HCT116 (cell line): ENCODE measurements at regions not wholly inside any gene's neighbourhood (a gene's known extent, or its start where the extent isn't known, plus 50 kb on each side); places are given as distances from the start of the nearest gene placed in this dataset.

Experiments used
- ATAC-seq: fragments of 200-7000 bp; cut with Tn5 transposase; 2 replicates; pipeline ENCODE4 v1.9.1; 2020; ENCODE audit warnings: mild to moderate bottlenecking, moderate library complexity
- BruUV-seq: library from RNA; stranded (reverse); fragments of 400-500 nt; replicated peaks from 2 replicates; lab custom pipeline; 2021; lab: Mats Ljungman, UMichigan
- CTCF ChIA-PET: fragments of 300-600 bp; sonication (Branson Sonifier 250); formaldehyde crosslinking; loops from one replicate; lab custom pipeline; 2021; ENCODE audit warnings: antibody characterized with exemption; lab: Charles Lee
- POLR2A ChIA-PET: fragments of 300-600, 350-600 bp; sonication (Branson Sonifier 250); formaldehyde crosslinking; loops from one replicate; lab custom pipeline; 2021; ENCODE audit warnings: antibody characterized with exemption; lab: Charles Lee
- RAD21 ChIA-PET, 2 experiments: fragments of 300-600 bp; sonication (Branson Sonifier 250); formaldehyde crosslinking; loops; one replicate each; lab custom pipeline; 2023; ENCODE audit warnings: low total read pairs in 2 of 2; ENCODE audit not compliant: uncharacterized antibody in 2 of 2, unreplicated experiment in 2 of 2, low non-redundant PET in 1 of 2; lab: Charles Lee
- DNase-seq: peaks from one replicate; pipeline ENCODE4 v3.0.0-alpha.2; 2010; ENCODE audit warnings: low read depth, low spot score
- H2AFZ ChIP-seq: fragments of 200-600 bp; shearing (Covaris generic), sonication (generic); 2 replicates; pipeline ENCODE4 v1.6.1; 2017; ENCODE audit warnings: low read depth, mixed run types, mixed read lengths, antibody characterized with exemption, low read length; ENCODE audit not compliant: poor library complexity, severe bottlenecking
- H3K27ac ChIP-seq: 2 replicates; pipeline ENCODE4 v1.5.1; 2012; ENCODE audit warnings: low read depth, low read length
- H3K27me3 ChIP-seq: fragments of 200-600 bp; sonication (generic); 2 replicates; pipeline ENCODE4 v1.6.1; 2016; ENCODE audit warnings: mixed run types, low read length, mixed read lengths; ENCODE audit not compliant: insufficient read depth
- H3K36me3 ChIP-seq, 2 experiments: fragments of 200-500 bp in 1 of 2; fragments of 200-600 bp in 1 of 2; sonication (Bioruptor generic) in 1 of 2; sonication (generic) in 1 of 2; 2 replicates each; pipeline versions ENCODE4 v1.5.1 to v1.6.1; 2014 to 2016; ENCODE audit warnings: low read length in 2 of 2, inconsistent platforms in 1 of 2, mixed read lengths in 1 of 2, mixed run types in 1 of 2; ENCODE audit not compliant: insufficient read depth in 2 of 2, control insufficient read depth in 1 of 2
- H3K4me1 ChIP-seq, 2 experiments: fragments of 200-600 bp in 1 of 2; sonication (generic) in 1 of 2; 2 replicates each; pipeline versions ENCODE4 v1.5.1 to v1.6.1; 2012 to 2017; ENCODE audit warnings: low read length in 2 of 2, inconsistent platforms in 1 of 2, mild to moderate bottlenecking in 1 of 2, mixed read lengths in 1 of 2, mixed run types in 1 of 2, moderate library complexity in 1 of 2; ENCODE audit not compliant: insufficient read depth in 2 of 2, control insufficient read depth in 1 of 2
- H3K4me2 ChIP-seq: fragments of 200-600 bp; sonication (generic); 2 replicates; pipeline ENCODE4 v1.6.1; 2017; ENCODE audit warnings: mixed run types, low read length, mixed read lengths
- H3K4me3 ChIP-seq, 2 experiments: fragments of 200-600 bp in 1 of 2; sonication (generic) in 1 of 2; replicated peaks in 1 of 2; 2 replicates each; pipeline ENCODE4 v1.5.1; 2011 to 2016; ENCODE audit warnings: low read length in 2 of 2, control low read depth in 1 of 2, low read depth in 1 of 2, mild to moderate bottlenecking in 1 of 2, mixed read lengths in 1 of 2, mixed run types in 1 of 2
- H3K79me2 ChIP-seq: fragments of 200-600 bp; sonication (generic); 2 replicates; pipeline ENCODE4 v1.6.1; 2017; ENCODE audit warnings: mild to moderate bottlenecking, mixed run types, low read length, moderate library complexity, mixed read lengths; ENCODE audit not compliant: insufficient read depth
- H3K9ac ChIP-seq: fragments of 200-600 bp; sonication (generic); 2 replicates; pipeline ENCODE4 v1.6.1; 2016; ENCODE audit warnings: low read length, mixed read lengths
- H3K9me2 ChIP-seq: fragments of 200-600 bp; sonication (generic), shearing (Covaris generic); 2 replicates; pipeline ENCODE4 v1.6.1; 2017; ENCODE audit warnings: mixed run types, mild to moderate bottlenecking, moderate library complexity; ENCODE audit not compliant: insufficient read depth
- H3K9me3 ChIP-seq, 2 experiments: fragments of 200-500 bp in 1 of 2; fragments of 200-600 bp in 1 of 2; sonication (Bioruptor generic) in 1 of 2; sonication (generic) in 1 of 2; 2 replicates each; pipeline ENCODE4 v1.6.1; 2014 to 2017; ENCODE audit warnings: low read length in 2 of 2, mixed read lengths in 2 of 2, inconsistent platforms in 1 of 2, low read depth in 1 of 2, mild to moderate bottlenecking in 1 of 2, mixed run types in 1 of 2, moderate library complexity in 1 of 2; ENCODE audit not compliant: control insufficient read depth in 1 of 2, insufficient read depth in 1 of 2
- H4K20me1 ChIP-seq: fragments of 200-600 bp; sonication (generic), shearing (Covaris generic); 2 replicates; pipeline ENCODE4 v1.6.1; 2017; ENCODE audit warnings: mixed run types, mild to moderate bottlenecking, moderate library complexity; ENCODE audit not compliant: insufficient read depth
- CBX3 ChIP-seq: IDR thresholded peaks from 2 replicates; pipeline ENCODE4 v1.6.1; 2012; ENCODE audit warnings: low read depth
- CEBPB ChIP-seq: IDR thresholded peaks from 2 replicates; pipeline ENCODE4 v1.6.1; 2012; ENCODE audit warnings: low read depth
- EGR1 ChIP-seq: IDR thresholded peaks from 2 replicates; pipeline ENCODE4 v1.6.1; 2012; ENCODE audit warnings: low read depth
- ELF1 ChIP-seq: IDR thresholded peaks from 2 replicates; pipeline ENCODE4 v1.6.1; 2012; ENCODE audit warnings: low read depth, borderline replicate concordance
- EZH2 ChIP-seq: fragments of 200-600 bp; sonication (generic); IDR thresholded peaks from 2 replicates; pipeline ENCODE4 v1.6.1; 2017; ENCODE audit warnings: antibody characterized with exemption, mixed run types
- EZH2phosphoT487 ChIP-seq: fragments of 200-600 bp; IDR thresholded peaks from 2 replicates; pipeline ENCODE4 v1.6.1; 2018; ENCODE audit warnings: antibody characterized with exemption, borderline replicate concordance
- FOSL1 ChIP-seq: IDR thresholded peaks from 2 replicates; pipeline ENCODE4 v1.6.1; 2012; ENCODE audit warnings: low read depth
- JUND ChIP-seq: IDR thresholded peaks from 2 replicates; pipeline ENCODE4 v1.6.1; 2012
- MAX ChIP-seq: IDR thresholded peaks from 2 replicates; pipeline ENCODE4 v1.6.1; 2012
- POLR2A ChIP-seq: IDR thresholded peaks from 2 replicates; pipeline ENCODE4 v1.7.0; 2011; ENCODE audit warnings: borderline replicate concordance; ENCODE audit not compliant: insufficient read depth, insufficient read length; ENCODE audit errors: extremely low read depth
- RAD21 ChIP-seq: IDR thresholded peaks from 2 replicates; pipeline ENCODE4 v1.6.1; 2012; ENCODE audit warnings: low read depth, mild to moderate bottlenecking
- REST ChIP-seq: IDR thresholded peaks from 2 replicates; pipeline ENCODE4 v1.6.1; 2012; ENCODE audit warnings: low read depth
- SIN3A ChIP-seq: IDR thresholded peaks from 2 replicates; pipeline ENCODE4 v1.6.1; 2012; ENCODE audit warnings: low read depth
- SRF ChIP-seq: IDR thresholded peaks from 2 replicates; pipeline ENCODE4 v1.6.1; 2012; ENCODE audit warnings: low read depth
- TCF7L2 ChIP-seq: IDR thresholded peaks from 2 replicates; pipeline ENCODE4 v1.7.0; 2011; ENCODE audit warnings: borderline replicate concordance, inconsistent platforms; ENCODE audit not compliant: insufficient read depth, insufficient read length; ENCODE audit errors: extremely low read depth
- YY1 ChIP-seq: IDR thresholded peaks from 2 replicates; pipeline ENCODE4 v1.6.1; 2011; ENCODE audit warnings: low read length, low read depth, moderate library complexity, mild to moderate bottlenecking; ENCODE audit not compliant: insufficient replicate concordance; ENCODE audit errors: extremely low read depth
- ZFX ChIP-seq: fragments of 450-650 bp; IDR thresholded peaks from 2 replicates; pipeline ENCODE4 v1.6.1; 2017
- ZNF274 ChIP-seq: fragments of 200-500 bp; sonication (Bioruptor generic); IDR thresholded peaks from 2 replicates; pipeline ENCODE4 v1.6.1; 2014; ENCODE audit warnings: mild to moderate bottlenecking, low read depth, low read length, inconsistent platforms
- intact Hi-C: fragments of 100-400 bp; cut with micrococcal nuclease; formaldehyde crosslinking; loops from 2 replicates; pipeline ENCODE4 v1.10.0; 2022
- TF ChIP-seq, protein P1 (sequence below): IDR thresholded peaks from 2 replicates; pipeline ENCODE4 v1.6.1; 2011; ENCODE audit warnings: mild to moderate bottlenecking, low read length, moderate library complexity; ENCODE audit not compliant: insufficient replicate concordance; ENCODE audit errors: extremely low read depth
- TF ChIP-seq, protein P2 (sequence below): IDR thresholded peaks from 2 replicates; pipeline ENCODE4 v1.6.1; 2012

- DNase-seq (no peak), ATAC-seq (no peak)
- H3K4me3 ChIP-seq, result no peak overlapping the region
- peaks cover 5 to 9% of the 10 kb centered on the region in 2 experiments; a peak in 1 of 4 replicates for H3K9me3 ChIP-seq
- intact Hi-C loops, result no loop called here
- no peak overlapping the region for H2AFZ ChIP-seq
- ChIA-PET RAD21 (no interaction called here), POLR2A (no interaction called here), CTCF (no interaction called here)
- TF ChIP-seq, protein P1, sequence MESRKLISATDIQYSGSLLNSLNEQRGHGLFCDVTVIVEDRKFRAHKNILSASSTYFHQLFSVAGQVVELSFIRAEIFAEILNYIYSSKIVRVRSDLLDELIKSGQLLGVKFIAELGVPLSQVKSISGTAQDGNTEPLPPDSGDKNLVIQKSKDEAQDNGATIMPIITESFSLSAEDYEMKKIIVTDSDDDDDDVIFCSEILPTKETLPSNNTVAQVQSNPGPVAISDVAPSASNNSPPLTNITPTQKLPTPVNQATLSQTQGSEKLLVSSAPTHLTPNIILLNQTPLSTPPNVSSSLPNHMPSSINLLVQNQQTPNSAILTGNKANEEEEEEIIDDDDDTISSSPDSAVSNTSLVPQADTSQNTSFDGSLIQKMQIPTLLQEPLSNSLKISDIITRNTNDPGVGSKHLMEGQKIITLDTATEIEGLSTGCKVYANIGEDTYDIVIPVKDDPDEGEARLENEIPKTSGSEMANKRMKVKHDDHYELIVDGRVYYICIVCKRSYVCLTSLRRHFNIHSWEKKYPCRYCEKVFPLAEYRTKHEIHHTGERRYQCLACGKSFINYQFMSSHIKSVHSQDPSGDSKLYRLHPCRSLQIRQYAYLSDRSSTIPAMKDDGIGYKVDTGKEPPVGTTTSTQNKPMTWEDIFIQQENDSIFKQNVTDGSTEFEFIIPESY, result no peak
- no peak for TF ChIP-seq ZFX
- TF ChIP-seq SRF, result no peak
- no peak for TF ChIP-seq EGR1
- TF ChIP-seq FOSL1, result no peak
- TF ChIP-seq SIN3A, result no peak
- no peak for TF ChIP-seq TCF7L2
- TF ChIP-seq REST, result no peak
- no peak for TF ChIP-seq EZH2phosphoT487
- no peak for TF ChIP-seq POLR2A
- no peak for TF ChIP-seq CEBPB
- no peak for TF ChIP-seq EZH2
- TF ChIP-seq CBX3, result no peak
- TF ChIP-seq MAX, result no peak
- TF ChIP-seq, protein P2, sequence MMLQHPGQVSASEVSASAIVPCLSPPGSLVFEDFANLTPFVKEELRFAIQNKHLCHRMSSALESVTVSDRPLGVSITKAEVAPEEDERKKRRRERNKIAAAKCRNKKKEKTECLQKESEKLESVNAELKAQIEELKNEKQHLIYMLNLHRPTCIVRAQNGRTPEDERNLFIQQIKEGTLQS, result no peak
- no peak for TF ChIP-seq ZNF274
- no peak for TF ChIP-seq ELF1
- TF ChIP-seq YY1, result no peak
- TF ChIP-seq JUND, result no peak
- no peak for TF ChIP-seq RAD21
- H4K20me1 ChIP-seq, result no peaks in the 10 kb centered on the region
- H3K4me2 ChIP-seq, result no peak overlapping the region
- H3K36me3 ChIP-seq, result no peaks in the 10 kb centered on the region
- no peaks in the 10 kb centered on the region for H3K27me3 ChIP-seq
- no peak overlapping the region for H3K27ac ChIP-seq
- H3K9me2 ChIP-seq, result no peaks in the 10 kb centered on the region
- no TSS peak for BruUV-seq
- no peak overlapping the region for H3K9ac ChIP-seq
- H3K4me1 ChIP-seq, result no peaks in the 10 kb centered on the region
- no peaks in the 10 kb centered on the region for H3K79me2 ChIP-seq
Observed at GRCh38 chr2:80786584-80786983, 482.0 kb upstream of the LRRTM1 start.
